Hepatocyte (in vitro differentiated cells): ENCODE measurements at regions not wholly inside any gene's neighbourhood (a gene's known extent, or its start where the extent isn't known, plus 50 kb on each side); places are given as distances from the start of the nearest gene placed in this dataset.

Source experiments
- CTCF ChIP-seq: fragments of 200-600 bp; sonication (generic); IDR thresholded peaks from 2 replicates; pipeline ENCODE4 v1.5.1; 2016; ENCODE audit warnings: antibody characterized with exemption, mild to moderate bottlenecking; ENCODE audit not compliant: poor library complexity
- EZH2 ChIP-seq: fragments of 200-600 bp; sonication (generic); IDR thresholded peaks from 2 replicates; pipeline ENCODE4 v1.6.1; 2016; ENCODE audit warnings: antibody characterized with exemption, mild to moderate bottlenecking, borderline replicate concordance
- EZH2phosphoT487 ChIP-seq: fragments of 200-600 bp; sonication (generic); IDR thresholded peaks from one replicate; pipeline ENCODE4 v1.6.1; 2018; ENCODE audit warnings: antibody characterized with exemption, mild to moderate bottlenecking, low read depth, moderate library complexity; ENCODE audit not compliant: unreplicated experiment, severe bottlenecking

DNA sequence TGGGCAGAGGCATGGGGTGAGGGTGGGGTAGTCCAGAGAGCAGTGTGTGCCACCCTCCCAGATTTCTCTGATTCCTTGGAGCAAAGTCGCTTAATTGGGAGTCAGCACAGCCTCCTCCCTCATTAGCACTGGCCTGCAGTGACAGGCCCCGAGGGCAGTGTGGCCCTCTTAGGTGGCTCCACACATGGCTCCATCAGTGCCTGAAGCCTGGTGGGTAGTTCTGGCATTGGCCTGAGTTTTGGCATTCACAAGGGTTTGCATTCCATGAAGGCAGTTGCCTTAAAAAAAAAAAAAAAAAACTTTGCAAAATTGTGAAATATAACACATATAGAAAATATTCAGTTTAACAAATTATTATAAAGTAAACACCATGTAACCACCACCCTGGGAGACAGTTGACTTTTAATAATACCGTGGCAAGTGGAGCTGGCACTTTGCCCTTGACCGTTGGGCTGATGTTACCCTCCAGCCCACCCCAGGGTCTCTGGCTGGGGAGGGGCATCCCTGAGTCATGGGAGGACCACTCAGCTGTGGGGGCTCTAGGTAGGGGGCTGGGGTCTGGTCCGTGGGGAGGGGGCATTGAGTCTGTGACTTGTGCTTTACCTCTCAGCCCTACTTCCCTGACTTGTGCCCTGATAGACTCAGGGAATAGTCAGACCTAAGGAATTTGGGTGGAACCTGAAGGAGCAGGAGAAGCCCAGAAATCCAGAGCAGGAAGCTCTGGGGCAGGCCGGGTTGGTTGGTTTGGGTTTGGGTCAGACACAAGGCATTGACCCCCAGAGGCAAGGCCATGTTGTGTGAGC lies 51.3 kb upstream of the PITX1 start:
- no peak for TF ChIP-seq CTCF
- no peak for TF ChIP-seq EZH2
- TF ChIP-seq EZH2phosphoT487: no peak
